22Rv1 (cell line): ENCODE measurements at regions not wholly inside any gene's neighbourhood (a gene's known extent, or its start where the extent isn't known, plus 50 kb on each side); places are given as distances from the start of the nearest gene placed in this dataset.

Source experiments
- CTCF ChIP-seq: fragments of 450-650 bp; IDR thresholded peaks from 2 replicates; pipeline ENCODE4 v1.5.1; 2017; ENCODE audit warnings: mild to moderate bottlenecking
- ZFX ChIP-seq: fragments of 450-650 bp; IDR thresholded peaks from 2 replicates; pipeline ENCODE4 v1.6.1; 2017; ENCODE audit warnings: antibody characterized with exemption, borderline replicate concordance

DNA sequence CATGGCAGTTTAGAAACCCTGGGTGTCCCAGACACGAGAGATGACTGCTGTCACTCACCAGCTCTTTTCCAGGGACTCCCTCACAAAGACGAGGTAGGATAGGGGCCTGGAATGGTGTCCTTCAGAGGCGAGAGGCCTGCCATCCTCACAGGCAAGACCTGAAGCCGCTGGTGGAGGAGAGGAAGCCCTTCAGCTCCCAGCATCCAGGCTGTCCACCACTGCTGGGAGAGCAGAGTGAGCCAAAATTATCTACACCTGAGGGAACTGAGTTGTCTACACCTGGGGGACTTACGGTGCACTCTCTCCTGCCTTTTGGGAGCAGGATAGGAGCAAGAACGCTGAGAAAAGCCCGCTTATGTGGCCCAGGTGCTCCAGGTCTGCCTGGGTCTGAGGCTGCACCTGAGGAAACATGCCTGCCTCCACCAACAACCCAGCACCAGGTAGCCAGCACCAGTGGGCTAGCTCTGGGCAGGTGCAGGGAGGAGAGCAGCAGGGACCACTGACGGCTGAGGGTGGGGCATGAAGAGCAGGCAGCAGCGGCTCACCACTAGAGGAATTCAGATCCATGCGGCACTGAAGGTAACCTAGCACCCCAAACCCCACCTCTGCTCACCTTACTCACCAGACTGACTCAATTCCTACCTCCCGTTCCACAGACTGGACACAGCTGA lies 357.2 kb downstream of the SH2D4B start:
- TF ChIP-seq CTCF (no peak), ZFX (no peak)
